GM20431 (cell line): ENCODE measurements at regions not wholly inside any gene's neighbourhood (a gene's known extent, or its start where the extent isn't known, plus 50 kb on each side); places are given as distances from the start of the nearest gene placed in this dataset.
"Not testable (repeated sequence)": the region's sequence is repeated elsewhere in the genome, so short reads cannot be mapped to it uniquely, and the experiment has no call there.

ENCODE experiments used
- in situ Hi-C: fragments of 300-500 bp; cut with MseI, MboI; formaldehyde crosslinking; loops from one replicate; pipeline ENCODE4 v1.15.0; 2020; ENCODE audit warnings: low sequenced_read_pairs; ENCODE audit not compliant: unreplicated experiment

GRCh38 chr6:9307187-9307586 lies 871.8 kb upstream of the SLC35B3 start:
- in situ Hi-C loops: no loop called here

GRCh38 chr6:9295644-9296043 lies 860.3 kb upstream of the SLC35B3 start:
- in situ Hi-C loops: no loop called here

GRCh38 chr6:9292975-9293374 lies 857.6 kb upstream of the SLC35B3 start:
- in situ Hi-C loops: no loop called here

GRCh38 chr6:9290342-9290741 lies 855.0 kb upstream of the SLC35B3 start:
- in situ Hi-C loops: not testable (repeated sequence)

GRCh38 chr6:9272671-9273070 lies 837.3 kb upstream of the SLC35B3 start:
- in situ Hi-C loops: no loop called here

- in situ Hi-C loops: no loop called here
Observed at GRCh38 chr6:9266741-9267140, 831.4 kb upstream of the SLC35B3 start.

- in situ Hi-C loops: no loop called here
Observed at GRCh38 chr6:9257215-9257614, 821.9 kb upstream of the SLC35B3 start.

GRCh38 chr6:9254251-9254650 lies 818.9 kb upstream of the SLC35B3 start:
- in situ Hi-C loops: no loop called here

GRCh38 chr6:9252799-9253198 lies 817.5 kb upstream of the SLC35B3 start:
- in situ Hi-C loops: no loop called here

GRCh38 chr6:9250852-9251251 lies 815.5 kb upstream of the SLC35B3 start:
- in situ Hi-C loops: no loop called here

- in situ Hi-C loops: no loop called here
Observed at GRCh38 chr6:9248133-9248532, 812.8 kb upstream of the SLC35B3 start.

GRCh38 chr6:9240861-9241260 lies 805.5 kb upstream of the SLC35B3 start:
- in situ Hi-C loops: no loop called here

- in situ Hi-C loops: no loop called here
Observed at GRCh38 chr6:9236443-9236842, 801.1 kb upstream of the SLC35B3 start.

- in situ Hi-C loops: no loop called here
Observed at GRCh38 chr6:9233686-9234085, 798.3 kb upstream of the SLC35B3 start.

- in situ Hi-C loops: no loop called here
Observed at GRCh38 chr6:9233226-9233625, 797.9 kb upstream of the SLC35B3 start.

- in situ Hi-C loops: no loop called here
Observed at GRCh38 chr6:9225441-9225871, 790.1 kb upstream of the SLC35B3 start.

- in situ Hi-C loops: no loop called here
Observed at GRCh38 chr6:9224539-9224938, 789.2 kb upstream of the SLC35B3 start.

GRCh38 chr6:9213717-9214116 lies 778.4 kb upstream of the SLC35B3 start:
- in situ Hi-C loops: not testable (repeated sequence)

- in situ Hi-C loops: no loop called here
Observed at GRCh38 chr6:9208966-9209365, 773.6 kb upstream of the SLC35B3 start.

- in situ Hi-C loops: no loop called here
Observed at GRCh38 chr6:9205645-9206044, 770.3 kb upstream of the SLC35B3 start.

- in situ Hi-C loops: no loop called here
Observed at GRCh38 chr6:9204171-9204570, 768.8 kb upstream of the SLC35B3 start.

- in situ Hi-C loops: no loop called here
Observed at GRCh38 chr6:9200712-9201111, 765.4 kb upstream of the SLC35B3 start.

- in situ Hi-C loops: no loop called here
Observed at GRCh38 chr6:9197726-9198125, 762.4 kb upstream of the SLC35B3 start.
